GM23338 (cell line): ENCODE measurements at regions not wholly inside any gene's neighbourhood (a gene's known extent, or its start where the extent isn't known, plus 50 kb on each side); places are given as distances from the start of the nearest gene placed in this dataset.

Experiments
- ATAC-seq: fragments of 200-7000 bp; cut with Tn5 transposase; 3 replicates; pipeline ENCODE4 v1.9.1; 2020
- DNase-seq: peaks from one replicate; pipeline ENCODE4 v3.0.0-alpha.2; 2015; ENCODE audit warnings: low spot score
- H2AFZ ChIP-seq: fragments of 200-600 bp; sonication (generic); 2 replicates; pipeline ENCODE4 v1.8.0; 2016; ENCODE audit warnings: antibody characterized with exemption, mild to moderate bottlenecking, moderate library complexity
- H3F3A ChIP-seq: fragments of 200-600 bp; sonication (generic); replicated peaks from 2 replicates; pipeline ENCODE4 v1.8.0; 2017; ENCODE audit warnings: antibody characterized with exemption, mixed run types, low read depth
- H3K27ac ChIP-seq: fragments of 200-600 bp; sonication (generic); 2 replicates; pipeline ENCODE4 v1.6.1; 2016; ENCODE audit warnings: low read depth
- H3K27me3 ChIP-seq: fragments of 200-600 bp; sonication (generic); 2 replicates; pipeline ENCODE4 v1.8.0; 2016; ENCODE audit warnings: mild to moderate bottlenecking, mixed run types, moderate library complexity; ENCODE audit not compliant: insufficient read depth
- H3K36me3 ChIP-seq: fragments of 200-600 bp; sonication (generic); 2 replicates; pipeline ENCODE4 v1.8.0; 2016; ENCODE audit warnings: mild to moderate bottlenecking; ENCODE audit not compliant: insufficient read depth
- H3K4me1 ChIP-seq: fragments of 200-600 bp; sonication (generic); 2 replicates; pipeline ENCODE4 v1.8.0; 2016; ENCODE audit warnings: mild to moderate bottlenecking, moderate library complexity; ENCODE audit not compliant: insufficient read depth
- H3K4me2 ChIP-seq: fragments of 200-600 bp; sonication (generic); 2 replicates; pipeline ENCODE4 v1.7.1; 2017; ENCODE audit warnings: mixed run types
- H3K4me3 ChIP-seq: fragments of 200-600 bp; sonication (generic); 2 replicates; pipeline ENCODE4 v1.6.1; 2016; ENCODE audit warnings: mixed run types
- H3K79me2 ChIP-seq: fragments of 200-600 bp; sonication (generic); replicated peaks from 2 replicates; pipeline ENCODE4 v1.8.0; 2017; ENCODE audit warnings: mild to moderate bottlenecking; ENCODE audit not compliant: insufficient read depth
- H3K9me2 ChIP-seq: fragments of 200-600 bp; sonication (generic); 2 replicates; pipeline ENCODE4 v1.8.0; 2017; ENCODE audit not compliant: insufficient read depth
- H4K20me1 ChIP-seq: fragments of 200-600 bp; sonication (generic); replicated peaks from 2 replicates; pipeline ENCODE4 v1.8.0; 2017; ENCODE audit warnings: mild to moderate bottlenecking; ENCODE audit not compliant: insufficient read depth
- H3K27ac Mint-ChIP-seq: 2 replicates; pipeline ENCODE4 v1.8.0; 2020; ENCODE audit warnings: inconsistent platforms, mild to moderate bottlenecking, moderate library complexity, mixed read lengths
- H3K27me3 Mint-ChIP-seq: 3 replicates; pipeline ENCODE4 v1.8.0; 2022; ENCODE audit warnings: low read depth, mild to moderate bottlenecking, moderate library complexity, mixed read lengths, inconsistent platforms; ENCODE audit not compliant: insufficient read depth, poor library complexity
- H3K36me3 Mint-ChIP-seq: 3 replicates; pipeline ENCODE4 v1.8.0; 2021; ENCODE audit warnings: low read depth, mild to moderate bottlenecking, inconsistent platforms, moderate library complexity, mixed read lengths
- H3K4me1 Mint-ChIP-seq: 3 replicates; pipeline ENCODE4 v1.8.0; 2020; ENCODE audit warnings: mild to moderate bottlenecking, inconsistent platforms, mixed read lengths
- H3K4me3 Mint-ChIP-seq: 3 replicates; pipeline ENCODE4 v1.8.0; 2021; ENCODE audit warnings: moderate library complexity, mild to moderate bottlenecking, inconsistent platforms, mixed read lengths
- H3K9me3 Mint-ChIP-seq: 3 replicates; pipeline ENCODE4 v1.8.0; 2020; ENCODE audit warnings: moderate library complexity, mild to moderate bottlenecking, inconsistent platforms, mixed read lengths
- CREB1 ChIP-seq: fragments of 250-450 bp; sonication (Bioruptor Pico); IDR thresholded peaks from 2 replicates; pipeline ENCODE4 v1.5.0; 2020; ENCODE audit warnings: low read depth, mild to moderate bottlenecking, moderate library complexity
- CTCF ChIP-seq, 2 experiments: fragments of 200-600 bp in 1 of 2; sonication (generic) in 1 of 2; conservative IDR thresholded peaks; 2 replicates each; pipeline versions ENCODE4 v1.5.1 to v1.6.1; 2016 to 2017; ENCODE audit warnings: antibody characterized with exemption in 2 of 2, low read depth in 2 of 2, mild to moderate bottlenecking in 2 of 2, moderate library complexity in 1 of 2
- EZH2phosphoT487 ChIP-seq: fragments of 200-600 bp; sonication (generic); IDR thresholded peaks from one replicate; pipeline ENCODE4 v1.8.1; 2018; ENCODE audit warnings: antibody characterized with exemption; ENCODE audit not compliant: unreplicated experiment
- JUNB ChIP-seq: IDR thresholded peaks from one replicate; pipeline ENCODE4 v1.6.1; 2016; ENCODE audit warnings: antibody characterized with exemption; ENCODE audit not compliant: unreplicated experiment
- NANOG ChIP-seq: IDR thresholded peaks from 2 replicates; pipeline ENCODE4 v1.6.1; 2016; ENCODE audit warnings: antibody characterized with exemption, borderline replicate concordance
- POLR2AphosphoS5 ChIP-seq: IDR thresholded peaks from 2 replicates; pipeline ENCODE4 v1.6.1; 2016; ENCODE audit warnings: antibody characterized with exemption, low read depth
- STAT1 ChIP-seq: IDR thresholded peaks from one replicate; pipeline ENCODE4 v1.6.1; 2016; ENCODE audit warnings: antibody characterized with exemption; ENCODE audit not compliant: unreplicated experiment
- ZNF114 ChIP-seq: fragments of 250-450 bp; sonication (Bioruptor Pico); IDR thresholded peaks from 2 replicates; pipeline ENCODE4 v1.5.0; 2020; ENCODE audit warnings: mild to moderate bottlenecking, moderate library complexity
- ZNF331 ChIP-seq: fragments of 250-450 bp; sonication (Bioruptor Pico); IDR thresholded peaks from 2 replicates; pipeline ENCODE4 v1.5.0; 2020; ENCODE audit warnings: low read depth, mild to moderate bottlenecking, moderate library complexity
- ZNF462 ChIP-seq: fragments of 250-450 bp; sonication (Bioruptor Pico); IDR thresholded peaks from 2 replicates; pipeline ENCODE4 v1.5.0; 2020; ENCODE audit warnings: mild to moderate bottlenecking, moderate library complexity

- no peak for TF ChIP-seq ZNF462 (CRISPR knock-in tag)
Measured at GRCh38 chr18:29012364-29012763, 835.4 kb upstream of the CDH2 start (continued).

- Histone ChIP-seq H3K4me3 (no peak overlapping the region), H3K9me2 (no peaks in the 10 kb centered on the region), H3F3A (no peaks in the 10 kb centered on the region), H4K20me1 (no peaks in the 10 kb centered on the region), H2AFZ (no peak overlapping the region), H3K79me2 (no peaks in the 10 kb centered on the region), H3K4me2 (no peak overlapping the region), H3K36me3 (no peaks in the 10 kb centered on the region), H3K27ac (no peak overlapping the region), H3K27me3 (no peaks in the 10 kb centered on the region), H3K4me1 (peaks cover 35% of the 10 kb centered on the region)
- Mint-ChIP-seq H3K27me3 (no peaks in the 10 kb centered on the region), H3K9me3 (peaks cover 7% of the 10 kb centered on the region; the same call in 2 of the 3 replicates), H3K4me1 (peaks cover 30% of the 10 kb centered on the region), H3K36me3 (peaks cover 9% of the 10 kb centered on the region), H3K27ac (no peak overlapping the region; the same call in 1 of the 2 replicates), H3K4me3 (no peak overlapping the region)
- ATAC-seq = no peak
- TF ChIP-seq POLR2AphosphoS5 (no peak), EZH2phosphoT487 (no peak)
- DNase-seq = no peak
Measured at GRCh38 chr18:29009250-29009803, 832.4 kb upstream of the CDH2 start.

- Histone ChIP-seq H2AFZ (no peak overlapping the region), H3K27ac (no peak overlapping the region), H3K9me2 (no peaks in the 10 kb centered on the region), H3F3A (no peaks in the 10 kb centered on the region), H3K4me2 (no peak overlapping the region), H3K27me3 (no peaks in the 10 kb centered on the region), H4K20me1 (no peaks in the 10 kb centered on the region), H3K36me3 (no peaks in the 10 kb centered on the region), H3K4me3 (no peak overlapping the region), H3K4me1 (peaks cover 35% of the 10 kb centered on the region), H3K79me2 (no peaks in the 10 kb centered on the region)
- DNase-seq = no peak
- ATAC-seq = no peak
- H3K9me3 Mint-ChIP-seq = peaks cover 7% of the 10 kb centered on the region; the same call in 2 of the 3 replicates
- H3K27ac Mint-ChIP-seq = peak overlapping the region; percentile 44; the same call in 1 of the 2 replicates
- H3K36me3 Mint-ChIP-seq = peaks cover 9% of the 10 kb centered on the region
- no peaks in the 10 kb centered on the region for H3K27me3 Mint-ChIP-seq
- no peak overlapping the region for H3K4me3 Mint-ChIP-seq
- peaks cover 35% of the 10 kb centered on the region for H3K4me1 Mint-ChIP-seq
- TF ChIP-seq ZNF114 (no peak), EZH2phosphoT487 (no peak), CTCF (conservative IDR thresholded peaks at IDR 0.05; ENCODE audit: low read depth in 2 of 2) (no peak), JUNB (no peak), ZNF331 (CRISPR knock-in tag) (no peak), CREB1 (CRISPR knock-in tag) (no peak), STAT1 (no peak), NANOG (no peak)
Measured at GRCh38 chr18:29008809-29009208, 831.9 kb upstream of the CDH2 start.
